H9 (cell line): ENCODE measurements at regions not wholly inside any gene's neighbourhood (a gene's known extent, or its start where the extent isn't known, plus 50 kb on each side); places are given as distances from the start of the nearest gene placed in this dataset.

ENCODE experiments used
- DNase-seq: peaks from one replicate; pipeline ENCODE4 v3.0.0-alpha.2; 2017
- H2AFZ ChIP-seq: one replicate; pipeline ENCODE4 v1.6.1; 2013; ENCODE audit warnings: mild to moderate bottlenecking, low read length, control low read depth, moderate library complexity
- H2AK5ac ChIP-seq: 2 replicates; pipeline ENCODE4 v1.6.1; 2013; ENCODE audit warnings: low read length, control low read depth, mixed read lengths; ENCODE audit not compliant: insufficient read length
- H2BK120ac ChIP-seq: one replicate; pipeline ENCODE4 v1.6.1; 2013; ENCODE audit warnings: low read depth, mild to moderate bottlenecking, low read length, control low read depth, inconsistent platforms; ENCODE audit not compliant: poor library complexity, severe bottlenecking
- H2BK12ac ChIP-seq: 2 replicates; pipeline ENCODE4 v1.6.1; 2013; ENCODE audit warnings: low read length, control low read depth, mixed read lengths, low read depth; ENCODE audit not compliant: insufficient read length
- H2BK15ac ChIP-seq: 2 replicates; pipeline ENCODE4 v1.6.1; 2013; ENCODE audit warnings: low read depth, low read length, control low read depth
- H2BK20ac ChIP-seq: one replicate; pipeline ENCODE4 v1.6.1; 2013; ENCODE audit warnings: low read depth, mild to moderate bottlenecking, low read length, control low read depth, inconsistent platforms; ENCODE audit not compliant: poor library complexity, severe bottlenecking
- H2BK5ac ChIP-seq: 2 replicates; pipeline ENCODE4 v1.6.1; 2013; ENCODE audit warnings: low read length, control low read depth, mixed read lengths; ENCODE audit not compliant: insufficient read length
- H3K14ac ChIP-seq: 2 replicates; pipeline ENCODE4 v1.6.1; 2013; ENCODE audit warnings: low read length, control low read depth; ENCODE audit not compliant: insufficient read depth
- H3K18ac ChIP-seq: 2 replicates; pipeline ENCODE4 v1.6.1; 2013; ENCODE audit warnings: low read depth, mild to moderate bottlenecking, mixed read lengths, low read length, control low read depth; ENCODE audit not compliant: insufficient read length
- H3K23ac ChIP-seq: 2 replicates; pipeline ENCODE4 v1.6.1; 2013; ENCODE audit warnings: low read length, control low read depth, mixed read lengths, low read depth; ENCODE audit not compliant: insufficient read length
- H3K23me2 ChIP-seq: 2 replicates; pipeline ENCODE4 v1.6.1; 2013; ENCODE audit warnings: low read depth, mild to moderate bottlenecking, mixed read lengths, low read length, control low read depth; ENCODE audit not compliant: insufficient read length, poor library complexity, severe bottlenecking
- H3K27ac ChIP-seq: 2 replicates; pipeline ENCODE4 v1.5.1; 2013; ENCODE audit warnings: low read length, control low read depth, mixed read lengths, low read depth; ENCODE audit not compliant: insufficient read length
- H3K27me3 ChIP-seq: 2 replicates; pipeline ENCODE4 v1.6.1; 2013; ENCODE audit warnings: low read length, control low read depth, inconsistent platforms; ENCODE audit not compliant: insufficient read depth
- H3K4ac ChIP-seq: 2 replicates; pipeline ENCODE4 v1.6.1; 2013; ENCODE audit warnings: low read depth, mild to moderate bottlenecking, control low read depth, inconsistent platforms, low read length, moderate library complexity
- H3K4me1 ChIP-seq: 2 replicates; pipeline ENCODE4 v1.6.1; 2013; ENCODE audit warnings: low read length, control low read depth, inconsistent platforms; ENCODE audit not compliant: insufficient read depth
- H3K4me2 ChIP-seq: 2 replicates; pipeline ENCODE4 v1.6.1; 2013; ENCODE audit warnings: low read length, control low read depth, mixed read lengths; ENCODE audit not compliant: insufficient read length, insufficient read depth
- H3K56ac ChIP-seq: 2 replicates; pipeline ENCODE4 v1.6.1; 2013; ENCODE audit warnings: low read depth, mild to moderate bottlenecking, mixed read lengths, low read length, control low read depth; ENCODE audit not compliant: insufficient read length
- H3K79me1 ChIP-seq: 2 replicates; pipeline ENCODE4 v1.6.1; 2013; ENCODE audit warnings: low read depth, mild to moderate bottlenecking, moderate library complexity, low read length, control low read depth, inconsistent platforms; ENCODE audit not compliant: insufficient read depth, poor library complexity, severe bottlenecking
- H3K79me2 ChIP-seq: 2 replicates; pipeline ENCODE4 v1.6.1; 2013; ENCODE audit warnings: low read length, control low read depth, inconsistent platforms; ENCODE audit not compliant: insufficient read depth
- H3K9ac ChIP-seq: 2 replicates; pipeline ENCODE4 v1.6.1; 2013; ENCODE audit warnings: low read length, control low read depth, mixed read lengths; ENCODE audit not compliant: insufficient read length; ENCODE audit errors: extremely low read depth
- H3K9me3 ChIP-seq: one replicate; pipeline ENCODE4 v1.6.1; 2013; ENCODE audit warnings: low read depth, low read length, inconsistent platforms; ENCODE audit not compliant: control insufficient read depth
- H3T11ph ChIP-seq: one replicate; pipeline ENCODE4 v1.6.1; 2013; ENCODE audit warnings: mild to moderate bottlenecking, low read length, control low read depth, inconsistent platforms
- H4K20me1 ChIP-seq: one replicate; pipeline ENCODE4 v1.6.1; 2013; ENCODE audit not compliant: control insufficient read depth, insufficient read length, insufficient read depth
- H4K5ac ChIP-seq: 2 replicates; pipeline ENCODE4 v1.6.1; 2013; ENCODE audit warnings: low read depth, mild to moderate bottlenecking, mixed read lengths, low read length, control low read depth; ENCODE audit not compliant: insufficient read length
- H4K8ac ChIP-seq: replicated peaks from 2 replicates; pipeline ENCODE4 v1.6.1; 2013; ENCODE audit warnings: low read length, control low read depth, mixed read lengths, low read depth; ENCODE audit not compliant: insufficient read length
- H4K91ac ChIP-seq: 2 replicates; pipeline ENCODE4 v1.6.1; 2013; ENCODE audit warnings: low read depth, mild to moderate bottlenecking, moderate library complexity, mixed read lengths, low read length, control low read depth; ENCODE audit not compliant: insufficient read length
- H3K27ac Mint-ChIP-seq, 3 experiments: 2 replicates in 2 of 3; 3 replicates in 1 of 3; pipeline ENCODE4 v1.8.0; 2020 to 2021; ENCODE audit warnings: mixed read lengths in 3 of 3, mild to moderate bottlenecking in 1 of 3, moderate library complexity in 1 of 3
- H3K27me3 Mint-ChIP-seq: 2 replicates; pipeline ENCODE4 v1.8.0; 2021; ENCODE audit warnings: low read depth, mild to moderate bottlenecking, moderate library complexity, mixed read lengths
- H3K36me3 Mint-ChIP-seq, 3 experiments: 2 replicates in 2 of 3; 3 replicates in 1 of 3; pipeline ENCODE4 v1.8.0; 2020 to 2021; ENCODE audit warnings: low read depth in 3 of 3, mixed read lengths in 3 of 3; ENCODE audit not compliant: insufficient read depth in 1 of 3
- H3K4me1 Mint-ChIP-seq, 2 experiments: 2 replicates each; pipeline ENCODE4 v1.8.0; 2020; ENCODE audit warnings: mixed read lengths in 2 of 2
- H3K4me3 Mint-ChIP-seq, 2 experiments: 2 replicates in 1 of 2; 3 replicates in 1 of 2; pipeline ENCODE4 v1.8.0; 2020 to 2021; ENCODE audit warnings: mild to moderate bottlenecking in 2 of 2, mixed read lengths in 2 of 2, moderate library complexity in 1 of 2
- H3K9me3 Mint-ChIP-seq, 2 experiments: 2 replicates in 1 of 2; 3 replicates in 1 of 2; pipeline ENCODE4 v1.8.0; 2020; ENCODE audit warnings: mild to moderate bottlenecking in 2 of 2, mixed read lengths in 2 of 2, moderate library complexity in 1 of 2
- CTCF ChIP-seq: fragments of 200-600 bp; sonication (generic); conservative IDR thresholded peaks from 3 replicates; pipeline ENCODE4 v1.8.0; 2021; ENCODE audit warnings: antibody characterized with exemption, mild to moderate bottlenecking
- WGBS: extraction: QIAGEN DNeasy Blood & Tissue Kit; methylation state at CpG from one replicate; pipeline ENCODE4 v1.1.7; 2013; ENCODE audit warnings: missing lambda C conversion rate, low lambda C conversion rate, mixed read lengths; ENCODE audit not compliant: insufficient read length; ENCODE audit errors: extremely low coverage; 5-methylcytosine and 5-hydroxymethylcytosine counted together

GRCh38 chr2:123162400-123163016 lies 862.6 kb upstream of the CNTNAP5 start:
- no CpG with 5 or more reads among the region's 1 CpG for WGBS
- no peak overlapping the region for H2BK20ac ChIP-seq
- no peak overlapping the region for H3T11ph ChIP-seq
- H4K91ac ChIP-seq: no peak overlapping the region
- no peak overlapping the region for H2BK5ac ChIP-seq
- H3K56ac ChIP-seq: no peak overlapping the region
- H4K20me1 ChIP-seq: no peaks in the 10 kb centered on the region
- peaks cover 0 to 2% of the 10 kb centered on the region in 2 experiments; a peak in 1 of 5 replicates for H3K9me3 Mint-ChIP-seq
- no peaks in the 10 kb centered on the region for H3K79me2 ChIP-seq
- H2BK120ac ChIP-seq: no peak overlapping the region
- peaks cover 8 to 9% of the 10 kb centered on the region in 2 experiments; a peak in 2 of 4 replicates for H3K4me1 Mint-ChIP-seq
- H3K27me3 Mint-ChIP-seq: no peaks in the 10 kb centered on the region
- no peak for TF ChIP-seq CTCF
- H3K4me2 ChIP-seq: no peak overlapping the region
- H2BK12ac ChIP-seq: no peak overlapping the region
- H3K14ac ChIP-seq: no peak overlapping the region
- no peak overlapping the region for H3K27ac ChIP-seq
- H3K36me3 Mint-ChIP-seq: no peaks in the 10 kb centered on the region
- H3K27ac Mint-ChIP-seq: no peak overlapping the region
- H3K9ac ChIP-seq: no peak overlapping the region
- no peaks in the 10 kb centered on the region for H3K9me3 ChIP-seq
- H3K23me2 ChIP-seq: no peaks in the 10 kb centered on the region
- H3K79me1 ChIP-seq: no peaks in the 10 kb centered on the region
- no peak overlapping the region for H3K4me3 Mint-ChIP-seq
- H2AK5ac ChIP-seq: no peak overlapping the region
- no peak overlapping the region for H2AFZ ChIP-seq
- no peak overlapping the region for H3K4ac ChIP-seq
- H3K27me3 ChIP-seq: no peaks in the 10 kb centered on the region
- H3K4me1 ChIP-seq: no peaks in the 10 kb centered on the region
- no peak overlapping the region for H3K23ac ChIP-seq
- no peak overlapping the region for H3K18ac ChIP-seq
- H4K8ac ChIP-seq: no peak overlapping the region
- DNase-seq: no peak
- H2BK15ac ChIP-seq: no peak overlapping the region
- no peak overlapping the region for H4K5ac ChIP-seq
